ENCODE measurements at regions not wholly inside any gene's neighbourhood (a gene's known extent, or its start where the extent isn't known, plus 50 kb on each side); places are given as distances from the start of the nearest gene placed in this dataset.

DNA sequence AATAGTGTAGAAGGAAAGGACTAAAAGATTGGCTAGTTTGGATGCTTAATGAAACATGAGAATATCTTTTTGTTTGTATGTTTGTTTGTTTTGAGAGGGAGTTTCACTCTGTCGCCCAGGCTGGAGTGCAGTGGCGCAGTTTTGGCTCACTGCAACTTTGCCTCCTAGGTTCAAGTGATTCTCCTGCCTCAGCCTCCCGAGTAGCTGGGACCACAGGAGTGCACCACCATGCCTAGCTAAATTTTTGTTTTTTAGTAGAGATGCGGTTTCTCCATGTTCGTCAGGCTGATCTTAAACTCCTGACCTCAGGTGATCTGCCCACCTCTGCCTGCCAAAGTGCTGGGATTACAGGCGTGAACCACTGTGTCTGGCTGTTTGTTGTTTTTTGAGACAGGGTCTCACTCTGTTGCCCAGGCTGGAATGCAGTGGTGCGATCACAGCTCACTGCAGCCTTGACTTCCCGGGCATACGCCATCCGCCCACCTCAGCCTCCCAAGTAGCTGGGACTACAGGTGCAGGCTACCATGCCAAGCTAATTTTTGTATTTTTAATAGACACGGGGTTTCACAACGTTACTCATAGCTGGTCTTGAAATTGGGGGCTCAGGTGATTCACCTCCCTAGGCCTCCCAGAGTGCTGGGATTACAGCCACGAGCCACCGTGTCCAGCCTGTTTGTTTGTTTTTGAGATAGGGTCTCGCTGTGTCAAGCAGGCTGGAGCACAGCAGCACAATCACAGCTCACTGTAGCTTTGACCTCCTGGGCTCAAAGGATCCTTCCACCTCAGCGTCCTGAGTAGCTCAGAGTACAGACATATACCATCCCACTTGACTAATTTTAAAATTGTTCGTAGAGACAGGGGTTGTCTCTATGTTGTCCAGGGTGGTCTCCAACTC, 209.2 kb downstream of the MYCN start:
- H3K9me3 ChIP-seq (ENCODE audit: insufficient read depth in 2 of 2, low read depth in 1 of 2, low read length in 1 of 2): no peaks in the 10 kb centered on the region
- no peak overlapping the region for H3K27ac ChIP-seq (ENCODE audit: low read depth, low read length)
- H2BK120ac ChIP-seq (replicated peaks; ENCODE audit: low read depth, low read length): no peak overlapping the region
- ChIA-PET CTCF (ENCODE audit: partially characterized antibody) (interaction anchor here (0.6 to 3.0 kb wide), 9 partner anchors 32 to 685 kb away, joined by 3 to 10 read pairs (median 4); partner anchors contain the start of gene MYCN), POLR2A (ENCODE audit: partially characterized antibody) (no interaction called here)
- H3K4me3 ChIP-seq (ENCODE audit: extremely low read depth in 1 of 4, insufficient read depth in 2 of 4, low read depth in 3 of 4, low read length in 4 of 4): no peak overlapping the region
- H2BK12ac ChIP-seq (ENCODE audit: low read depth, low read length): no peak overlapping the region
- H3K79me1 ChIP-seq (ENCODE audit: low read depth, low read length): no peaks in the 10 kb centered on the region
- no peak overlapping the region for H3K4me2 ChIP-seq (ENCODE audit: insufficient read depth in 1 of 2, low read depth in 2 of 2, low read length in 2 of 2)
- no peak overlapping the region for H2AFZ ChIP-seq (ENCODE audit: low read length)
- no peak overlapping the region for H3K18ac ChIP-seq (ENCODE audit: extremely low read depth, low read length)
- H3K4me1 ChIP-seq (replicated peaks in 1 of 4; ENCODE audit: control insufficient read depth in 3 of 4, insufficient read depth in 4 of 4, low read length in 3 of 4): no peaks in the 10 kb centered on the region
- FAIRE-seq: no peak
- 93% methylated on average over 17 of the region's 17 CpGs; no CpG with 5 or more reads in 1 of the 2 experiments for WGBS, 2 experiments (ENCODE audit: extremely low coverage in 1 of 2, insufficient coverage in 1 of 2, insufficient read length in 1 of 2, insufficient replicate concordance in 2 of 2, low coverage in 1 of 2, low lambda C conversion rate in 2 of 2, missing lambda C conversion rate in 1 of 2)
- H4K8ac ChIP-seq (ENCODE audit: extremely low read depth, insufficient read depth, low read length): no peak overlapping the region
- H4K20me1 ChIP-seq (replicated peaks in 1 of 2; ENCODE audit: control insufficient read depth in 1 of 2, insufficient read depth in 2 of 2, low read length in 2 of 2): no peaks in the 10 kb centered on the region
- no peak overlapping the region for H2BK5ac ChIP-seq (ENCODE audit: low read depth, low read length)
- H4K5ac ChIP-seq (ENCODE audit: insufficient read length, low read depth, low read length): no peak overlapping the region
- H3K14ac ChIP-seq (ENCODE audit: insufficient read length): no peak overlapping the region
- H2BK20ac ChIP-seq (ENCODE audit: low read length): no peak overlapping the region
- no peak overlapping the region for H3K9ac ChIP-seq (replicated peaks in 1 of 4; ENCODE audit: extremely low read depth in 1 of 4, low read depth in 3 of 4, low read length in 3 of 4)
- no peak overlapping the region for H3K4ac ChIP-seq (replicated peaks; ENCODE audit: insufficient read length, low read depth, low read length)
- no peaks in the 10 kb centered on the region for H3K23me2 ChIP-seq (ENCODE audit: low read depth, low read length)
- H3K27me3 ChIP-seq (replicated peaks in 1 of 4; ENCODE audit: control insufficient read depth in 3 of 4, extremely low read depth in 1 of 4, insufficient read depth in 3 of 4, low read length in 3 of 4): no peaks in the 10 kb centered on the region
- DNase-seq (ENCODE audit: low read depth in 1 of 2, low spot score in 2 of 2): peak in 1 of 2 experiments; percentile 31
- no peaks in the 10 kb centered on the region for H3K79me2 ChIP-seq (ENCODE audit: control insufficient read depth in 1 of 2, insufficient read depth in 2 of 2, low read length in 2 of 2)
- no peak overlapping the region for H3K23ac ChIP-seq (ENCODE audit: insufficient read length)
- H3K36me3 ChIP-seq (ENCODE audit: control insufficient read depth in 2 of 4, insufficient read depth in 4 of 4, low read length in 3 of 4): no peaks in the 10 kb centered on the region
- no peak overlapping the region for H2BK15ac ChIP-seq (ENCODE audit: low read length)
- no peak overlapping the region for H3K56ac ChIP-seq (replicated peaks; ENCODE audit: insufficient read length, low read depth, low read length)
- no peak overlapping the region for H2AK5ac ChIP-seq (ENCODE audit: low read depth, low read length)
- TF ChIP-seq RXRA (IDR thresholded peaks at IDR 0.05; ENCODE audit: insufficient read depth, low read depth, low read length) (no peak), KDM5A (IDR thresholded peaks at IDR 0.05; ENCODE audit: low read length) (no peak), CBX8 (IDR thresholded peaks at IDR 0.05; ENCODE audit: borderline replicate concordance, low read depth, low read length) (no peak), CHD2 (IDR thresholded peaks at IDR 0.05; ENCODE audit: low read length) (no peak), FOSL1 (IDR thresholded peaks at IDR 0.05; ENCODE audit: insufficient read depth, low read depth, low read length) (no peak), SAP30 (IDR thresholded peaks at IDR 0.05; ENCODE audit: insufficient read depth, insufficient replicate concordance, low read length) (no peak)
- no peak overlapping the region for H4K91ac ChIP-seq (replicated peaks; ENCODE audit: insufficient read length, low read length)

Measured in H1 (cell line).